A673 (cell line): ENCODE measurements at regions not wholly inside any gene's neighbourhood (a gene's known extent, or its start where the extent isn't known, plus 50 kb on each side); places are given as distances from the start of the nearest gene placed in this dataset.

Experiments used
- BruUV-seq: library from RNA; stranded (reverse); fragments of 400-500 nt; replicated peaks from 2 replicates; lab custom pipeline; 2021; lab: Mats Ljungman, UMichigan
- CTCF ChIA-PET: fragments of 300-600 bp; sonication (Branson Sonifier 250); formaldehyde crosslinking; loops from one replicate; lab custom pipeline; 2022; ENCODE audit warnings: antibody characterized with exemption; lab: Charles Lee
- POLR2A ChIA-PET: fragments of 300-600 bp; sonication (Branson Sonifier 250); formaldehyde crosslinking; loops from one replicate; lab custom pipeline; 2022; ENCODE audit warnings: antibody characterized with exemption; ENCODE audit not compliant: low non-redundant PET; lab: Charles Lee
- DNase-seq: peaks from one replicate; pipeline ENCODE4 v3.0.0-alpha.2; 2015; ENCODE audit warnings: low spot score
- H3K27ac ChIP-seq: fragments of 200-600 bp; sonication (generic); 2 replicates; pipeline ENCODE4 v1.5.1; 2016; ENCODE audit warnings: mixed run types, low read depth, mild to moderate bottlenecking, mixed read lengths, antibody characterized with exemption, low read length; ENCODE audit not compliant: poor library complexity, severe bottlenecking
- H3K27me3 ChIP-seq: fragments of 200-600 bp; sonication (generic); replicated peaks from 2 replicates; pipeline ENCODE4 v1.6.1; 2017; ENCODE audit warnings: mixed run types, low read depth, mild to moderate bottlenecking, mixed read lengths, antibody characterized with exemption, low read length; ENCODE audit not compliant: insufficient read depth, poor library complexity
- H3K36me3 ChIP-seq: fragments of 200-600 bp; sonication (generic); 2 replicates; pipeline ENCODE4 v1.6.1; 2016; ENCODE audit warnings: mixed run types, mild to moderate bottlenecking, mixed read lengths, antibody characterized with exemption, low read length; ENCODE audit not compliant: insufficient read depth, poor library complexity, severe bottlenecking
- H3K4me1 ChIP-seq: fragments of 200-600 bp; sonication (generic); 2 replicates; pipeline ENCODE4 v1.6.1; 2017; ENCODE audit warnings: mixed run types, mild to moderate bottlenecking, mixed read lengths, antibody characterized with exemption, low read length; ENCODE audit not compliant: insufficient read depth, poor library complexity, severe bottlenecking
- H3K4me3 ChIP-seq: fragments of 200-600 bp; sonication (generic); 2 replicates; pipeline ENCODE4 v1.5.1; 2016; ENCODE audit warnings: low read depth, mixed run types, mild to moderate bottlenecking, mixed read lengths, low read length; ENCODE audit not compliant: poor library complexity, severe bottlenecking
- H3K9me3 ChIP-seq: fragments of 200-600 bp; sonication (generic); 2 replicates; pipeline ENCODE4 v1.6.1; 2016; ENCODE audit warnings: mixed run types, low read depth, mild to moderate bottlenecking, mixed read lengths, antibody characterized with exemption, low read length; ENCODE audit not compliant: poor library complexity, severe bottlenecking
- EZH2 ChIP-seq: fragments of 200-600 bp; sonication (generic); IDR thresholded peaks from 2 replicates; pipeline ENCODE4 v1.6.1; 2017; ENCODE audit warnings: borderline replicate concordance, low read depth, mild to moderate bottlenecking, mixed read lengths, antibody characterized with exemption, low read length; ENCODE audit not compliant: poor library complexity, severe bottlenecking
- intact Hi-C: fragments of 100-400 bp; cut with micrococcal nuclease; formaldehyde crosslinking; loops from one replicate; pipeline ENCODE4 v1.10.0; 2022; ENCODE audit not compliant: unreplicated experiment
- TF ChIP-seq, protein P1 (sequence below): fragments of 300-800, 200-600 bp; sonication (generic); conservative IDR thresholded peaks from 2 replicates; pipeline ENCODE4 v1.5.1; 2017; ENCODE audit warnings: low read depth, mild to moderate bottlenecking, antibody characterized with exemption, low read length, moderate library complexity, mixed read lengths

DNA sequence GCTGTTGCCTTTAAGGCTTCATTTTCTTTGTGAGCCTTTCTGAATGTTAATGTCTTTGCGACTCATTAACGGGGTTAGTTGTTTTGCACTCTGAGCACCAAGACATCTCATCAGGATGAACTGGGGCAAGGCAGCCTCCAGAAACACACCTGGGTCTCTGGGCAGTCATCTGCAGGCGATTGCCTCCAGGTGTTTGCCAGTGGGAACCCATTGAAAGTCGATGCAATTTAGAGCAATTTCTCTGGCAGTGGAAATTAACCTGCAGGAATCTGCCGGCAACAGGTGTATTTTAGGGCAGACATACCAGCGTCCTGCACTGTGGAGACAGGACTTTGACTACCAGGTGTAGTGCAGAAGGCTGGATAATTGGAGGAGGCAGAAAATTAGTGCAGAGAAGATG, 661.0 kb upstream of the PTBP2 start:
- BruUV-seq: no TSS peak
- Histone ChIP-seq H3K27ac (no peak overlapping the region), H3K9me3 (peaks cover 3% of the 10 kb centered on the region), H3K36me3 (no peaks in the 10 kb centered on the region), H3K4me1 (no peaks in the 10 kb centered on the region), H3K4me3 (no peak overlapping the region), H3K27me3 (no peaks in the 10 kb centered on the region)
- POLR2A ChIA-PET: no interaction called here
- no peak for TF ChIP-seq EZH2
- TF ChIP-seq, protein P1, sequence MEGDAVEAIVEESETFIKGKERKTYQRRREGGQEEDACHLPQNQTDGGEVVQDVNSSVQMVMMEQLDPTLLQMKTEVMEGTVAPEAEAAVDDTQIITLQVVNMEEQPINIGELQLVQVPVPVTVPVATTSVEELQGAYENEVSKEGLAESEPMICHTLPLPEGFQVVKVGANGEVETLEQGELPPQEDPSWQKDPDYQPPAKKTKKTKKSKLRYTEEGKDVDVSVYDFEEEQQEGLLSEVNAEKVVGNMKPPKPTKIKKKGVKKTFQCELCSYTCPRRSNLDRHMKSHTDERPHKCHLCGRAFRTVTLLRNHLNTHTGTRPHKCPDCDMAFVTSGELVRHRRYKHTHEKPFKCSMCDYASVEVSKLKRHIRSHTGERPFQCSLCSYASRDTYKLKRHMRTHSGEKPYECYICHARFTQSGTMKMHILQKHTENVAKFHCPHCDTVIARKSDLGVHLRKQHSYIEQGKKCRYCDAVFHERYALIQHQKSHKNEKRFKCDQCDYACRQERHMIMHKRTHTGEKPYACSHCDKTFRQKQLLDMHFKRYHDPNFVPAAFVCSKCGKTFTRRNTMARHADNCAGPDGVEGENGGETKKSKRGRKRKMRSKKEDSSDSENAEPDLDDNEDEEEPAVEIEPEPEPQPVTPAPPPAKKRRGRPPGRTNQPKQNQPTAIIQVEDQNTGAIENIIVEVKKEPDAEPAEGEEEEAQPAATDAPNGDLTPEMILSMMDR: no peak
- CTCF ChIA-PET: no interaction called here
- intact Hi-C loops: no loop called here
- no peak for DNase-seq

DNA sequence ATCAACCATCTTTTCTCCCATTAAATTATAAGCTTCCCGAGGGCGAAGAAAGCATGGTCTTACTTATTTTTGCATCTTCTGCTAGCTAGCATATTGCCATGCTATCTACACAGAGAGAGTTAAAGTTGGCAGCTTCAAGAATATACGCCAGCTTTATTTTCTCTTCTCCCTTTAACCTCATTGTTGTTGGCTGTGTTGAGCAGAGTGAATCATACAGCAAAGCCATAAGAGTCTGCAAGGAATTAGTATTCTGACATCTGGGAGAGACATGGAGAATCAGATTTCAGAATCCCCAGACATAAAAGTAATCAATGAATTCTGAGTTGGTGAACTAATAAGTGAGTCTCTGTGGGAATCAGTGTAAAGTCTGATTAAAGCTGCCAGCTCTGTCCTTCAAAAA, 649.6 kb upstream of the PTBP2 start:
- no peak for DNase-seq
- CTCF ChIA-PET: no interaction called here
- Histone ChIP-seq H3K27ac (no peak overlapping the region), H3K4me3 (no peak overlapping the region), H3K27me3 (no peaks in the 10 kb centered on the region), H3K4me1 (no peaks in the 10 kb centered on the region), H3K36me3 (no peaks in the 10 kb centered on the region), H3K9me3 (no peaks in the 10 kb centered on the region)
- POLR2A ChIA-PET: no interaction called here
- intact Hi-C loops: no loop called here
- BruUV-seq: no TSS peak
- TF ChIP-seq, protein P1: no peak
- TF ChIP-seq EZH2: no peak

DNA sequence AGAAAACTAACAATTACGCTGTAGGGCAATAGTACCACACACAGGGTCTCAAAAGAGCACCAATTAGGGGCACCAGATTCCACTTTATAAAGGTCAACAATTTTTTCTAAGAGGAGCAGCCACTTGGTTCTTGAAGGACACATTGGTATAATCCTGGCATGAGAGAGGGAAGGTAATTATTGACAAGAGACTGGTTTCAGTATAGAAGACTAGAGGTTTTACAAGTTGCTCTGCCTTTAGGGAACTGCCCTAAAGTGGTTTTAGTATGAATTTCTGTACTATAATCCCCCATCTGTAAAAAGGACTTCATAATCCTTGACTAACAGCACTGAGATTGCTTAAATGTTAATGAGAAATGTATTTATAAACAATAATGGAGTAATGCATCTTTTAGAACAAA, 648.5 kb upstream of the PTBP2 start:
- intact Hi-C loops: no loop called here
- H3K36me3 ChIP-seq: no peaks in the 10 kb centered on the region
- no peak overlapping the region for H3K4me3 ChIP-seq
- H3K27me3 ChIP-seq: no peaks in the 10 kb centered on the region
- BruUV-seq: no TSS peak
- POLR2A ChIA-PET: no interaction called here
- no peak overlapping the region for H3K27ac ChIP-seq
- CTCF ChIA-PET: no interaction called here
- no peak for TF ChIP-seq EZH2
- TF ChIP-seq, protein P1: no peak
- DNase-seq: no peak
- H3K4me1 ChIP-seq: no peaks in the 10 kb centered on the region
- no peaks in the 10 kb centered on the region for H3K9me3 ChIP-seq
